Ovary (tissue), 7 donors: ENCODE measurements at regions not wholly inside any gene's neighbourhood (a gene's known extent, or its start where the extent isn't known, plus 50 kb on each side); places are given as distances from the start of the nearest gene placed in this dataset.
"Not testable (repeated sequence)": the region's sequence is repeated elsewhere in the genome, so short reads cannot be mapped to it uniquely, and the experiment has no call there.

ENCODE experiments used
- DNase-seq, 5 donors: peaks; one replicate each; pipeline ENCODE4 v3.0.0-alpha.2; 2019 to 2020
- H3K27ac ChIP-seq, 2 donors: fragments of 200-600 bp; one replicate each; pipeline versions ENCODE4 v1.5.1 to v1.8.0; 2019 to 2022
- H3K27me3 ChIP-seq: fragments of 200-600 bp; one replicate; pipeline ENCODE4 v1.8.0; 2022
- H3K36me3 ChIP-seq: fragments of 200-600 bp; sonication (generic); one replicate; pipeline ENCODE4 v1.5.1; 2019
- H3K4me1 ChIP-seq: one replicate; pipeline ENCODE4 v1.8.1; 2013; ENCODE audit warnings: mild to moderate bottlenecking, moderate library complexity; ENCODE audit not compliant: insufficient read depth
- H3K4me3 ChIP-seq: fragments of 200-600 bp; sonication (generic); one replicate; pipeline ENCODE4 v1.5.1; 2017
- H3K9me3 ChIP-seq, 2 donors: fragments of 200-600 bp in 1 of 2; sonication (generic) in 1 of 2; one replicate each; pipeline versions ENCODE4 v1.5.1 to v1.8.1; 2013 to 2019; ENCODE audit warnings: mild to moderate bottlenecking in 1 of 2, moderate library complexity in 1 of 2
- WGBS, 3 donors: extraction: QIAGEN DNeasy Blood & Tissue Kit in 1 of 3; methylation state at CpG; one replicate each; pipeline versions ENCODE4 v1.1.5 to v1.1.7; 2013 to 2017; 5-methylcytosine and 5-hydroxymethylcytosine counted together
- intact Hi-C, 4 donors: fragments of 100-400 bp; cut with DNase I; formaldehyde crosslinking; loops; one replicate each; pipeline versions ENCODE4 v1.11.0 to v1.15.1; 2022 to 2023
- donor health status: DM: no; HTN: no; CAD: no; lungs with moderate emphysema.
- donor health status: DM: no; HTN: no; CAD: no.
- donor health status: Bipolar disorder and iron deficiency.
- donor health status: DM: no; HTN: no; CAD: no.
- donor health status: DM: yes; HTN: yes; CAD: no.

GRCh38 chr13:18697851-18698250 lies 483.8 kb downstream of the TUBA3C start:
- H3K4me3 ChIP-seq, H3K36me3 ChIP-seq, intact Hi-C loops, H3K9me3 ChIP-seq, H3K27ac ChIP-seq, DNase-seq, H3K27me3 ChIP-seq, H3K4me1 ChIP-seq: not testable (repeated sequence)
- WGBS, 3 donors = 52 to 67% (median 58%) methylated on average over 4 to 8 of the region's 8 CpGs

GRCh38 chr13:18697221-18697620 lies 484.4 kb downstream of the TUBA3C start:
- DNase-seq, H3K4me3 ChIP-seq, H3K4me1 ChIP-seq, intact Hi-C loops, H3K36me3 ChIP-seq, H3K27me3 ChIP-seq, H3K9me3 ChIP-seq, H3K27ac ChIP-seq: not testable (repeated sequence)
- 83 to 92% (median 87%) methylated on average over 20 to 21 of the region's 21 CpGs for WGBS, 3 donors

- DNase-seq, H3K4me1 ChIP-seq, H3K4me3 ChIP-seq, H3K27me3 ChIP-seq, H3K9me3 ChIP-seq, H3K27ac ChIP-seq, H3K36me3 ChIP-seq, intact Hi-C loops: not testable (repeated sequence)
- 31 to 51% (median 31%) methylated on average over 2 of the region's 2 CpGs for WGBS, 3 donors
Measured at GRCh38 chr13:18677403-18677802, 504.2 kb downstream of the TUBA3C start.

- H3K36me3 ChIP-seq, H3K9me3 ChIP-seq, intact Hi-C loops, H3K27me3 ChIP-seq, H3K4me3 ChIP-seq, DNase-seq, H3K27ac ChIP-seq, H3K4me1 ChIP-seq: not testable (repeated sequence)
- WGBS, 3 donors = 71 to 84% (median 84%) methylated on average over 2 of the region's 2 CpGs
Measured at GRCh38 chr13:18675268-18675667, 506.4 kb downstream of the TUBA3C start.

GRCh38 chr13:18673794-18674193 lies 507.8 kb downstream of the TUBA3C start:
- H3K27me3 ChIP-seq, H3K9me3 ChIP-seq, intact Hi-C loops, H3K27ac ChIP-seq, H3K4me1 ChIP-seq, H3K36me3 ChIP-seq, H3K4me3 ChIP-seq, DNase-seq: not testable (repeated sequence)
- WGBS, 3 donors = 90 to 93% (median 92%) methylated on average over 12 to 30 of the region's 33 CpGs

- not testable (repeated sequence) for H3K4me3 ChIP-seq, H3K36me3 ChIP-seq
- WGBS, 3 donors = 81 to 91% (median 88%) methylated on average over 10 to 16 of the region's 16 CpGs
Measured at GRCh38 chr13:18666585-18666984, 515.0 kb downstream of the TUBA3C start.

GRCh38 chr13:18665716-18666115 lies 515.9 kb downstream of the TUBA3C start:
- H3K9me3 ChIP-seq, intact Hi-C loops, H3K27ac ChIP-seq, H3K4me3 ChIP-seq, DNase-seq, H3K27me3 ChIP-seq, H3K4me1 ChIP-seq, H3K36me3 ChIP-seq: not testable (repeated sequence)
- 88 to 91% (median 90%) methylated on average over 11 to 16 of the region's 16 CpGs for WGBS, 3 donors

More at GRCh38 chr13:18666585-18666984, 515.0 kb downstream of the TUBA3C start:
- H3K9me3 ChIP-seq, H3K27me3 ChIP-seq, intact Hi-C loops, H3K27ac ChIP-seq, DNase-seq, H3K4me1 ChIP-seq: not testable (repeated sequence)

- H3K4me1 ChIP-seq, H3K27ac ChIP-seq, H3K27me3 ChIP-seq, H3K4me3 ChIP-seq, DNase-seq, H3K36me3 ChIP-seq, intact Hi-C loops, H3K9me3 ChIP-seq: not testable (repeated sequence)
- 81 to 87% (median 84%) methylated on average over 46 of the region's 46 CpGs for WGBS, 3 donors
Measured at GRCh38 chr13:18665124-18665523, 516.5 kb downstream of the TUBA3C start.

GRCh38 chr13:18663222-18663621 lies 518.4 kb downstream of the TUBA3C start:
- H3K4me1 ChIP-seq, H3K36me3 ChIP-seq, intact Hi-C loops, H3K4me3 ChIP-seq, H3K27ac ChIP-seq, H3K27me3 ChIP-seq, H3K9me3 ChIP-seq, DNase-seq: not testable (repeated sequence)
- no CpG with 5 or more reads among the region's 1 CpG for WGBS, 3 donors

GRCh38 chr13:18643644-18644172 lies 537.9 kb downstream of the TUBA3C start:
- H3K27ac ChIP-seq, H3K4me1 ChIP-seq, intact Hi-C loops, H3K27me3 ChIP-seq, H3K9me3 ChIP-seq, DNase-seq, H3K36me3 ChIP-seq, H3K4me3 ChIP-seq: not testable (repeated sequence)
- 24 to 43% (median 30%) methylated on average over 8 of the region's 8 CpGs for WGBS, 3 donors

- H3K4me1 ChIP-seq, H3K9me3 ChIP-seq, H3K27me3 ChIP-seq, intact Hi-C loops, H3K36me3 ChIP-seq, H3K27ac ChIP-seq, H3K4me3 ChIP-seq, DNase-seq: not testable (repeated sequence)
- 50 to 75% (median 74%) methylated on average over 9 to 11 of the region's 31 CpGs for WGBS, 3 donors
Measured at GRCh38 chr13:18628928-18629327, 552.7 kb downstream of the TUBA3C start.
